Panc1 (cell line): ENCODE measurements at regions not wholly inside any gene's neighbourhood (a gene's known extent, or its start where the extent isn't known, plus 50 kb on each side); places are given as distances from the start of the nearest gene placed in this dataset.

Source experiments
- POLR2AphosphoS5 ChIP-seq: IDR thresholded peaks from 2 replicates; pipeline ENCODE4 v1.6.1; 2012; ENCODE audit warnings: mild to moderate bottlenecking, low read depth, low read length, moderate library complexity
- SIN3A ChIP-seq: IDR thresholded peaks from 2 replicates; pipeline ENCODE4 v1.6.1; 2012; ENCODE audit warnings: low read depth, mild to moderate bottlenecking, low read length, moderate library complexity, borderline replicate concordance; ENCODE audit not compliant: insufficient read depth
- TF ChIP-seq, protein P1 (sequence below): fragments of 450-650 bp; IDR thresholded peaks from 2 replicates; pipeline ENCODE4 v1.5.1; 2017; ENCODE audit warnings: mild to moderate bottlenecking

DNA sequence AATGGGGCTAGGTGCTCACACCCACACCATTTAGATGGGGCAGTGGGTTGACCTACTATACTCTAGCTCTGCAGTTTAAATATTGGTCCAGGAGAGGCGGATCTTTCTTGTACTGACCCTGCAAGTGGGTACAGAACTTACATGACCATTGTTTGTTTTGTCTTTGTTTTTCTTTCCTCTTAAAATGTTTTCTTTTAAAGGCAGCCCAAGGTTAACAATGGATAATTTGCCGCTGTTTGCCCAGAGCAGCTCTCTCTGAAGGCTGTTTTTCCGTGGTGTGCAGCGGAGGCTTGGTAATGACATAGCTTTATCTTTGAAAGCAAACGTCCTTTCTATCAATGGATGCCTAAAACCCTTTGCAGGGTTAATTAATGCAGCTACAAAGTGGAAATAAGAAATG lies 133.3 kb upstream of the MEX3C start:
- TF ChIP-seq, protein P1, sequence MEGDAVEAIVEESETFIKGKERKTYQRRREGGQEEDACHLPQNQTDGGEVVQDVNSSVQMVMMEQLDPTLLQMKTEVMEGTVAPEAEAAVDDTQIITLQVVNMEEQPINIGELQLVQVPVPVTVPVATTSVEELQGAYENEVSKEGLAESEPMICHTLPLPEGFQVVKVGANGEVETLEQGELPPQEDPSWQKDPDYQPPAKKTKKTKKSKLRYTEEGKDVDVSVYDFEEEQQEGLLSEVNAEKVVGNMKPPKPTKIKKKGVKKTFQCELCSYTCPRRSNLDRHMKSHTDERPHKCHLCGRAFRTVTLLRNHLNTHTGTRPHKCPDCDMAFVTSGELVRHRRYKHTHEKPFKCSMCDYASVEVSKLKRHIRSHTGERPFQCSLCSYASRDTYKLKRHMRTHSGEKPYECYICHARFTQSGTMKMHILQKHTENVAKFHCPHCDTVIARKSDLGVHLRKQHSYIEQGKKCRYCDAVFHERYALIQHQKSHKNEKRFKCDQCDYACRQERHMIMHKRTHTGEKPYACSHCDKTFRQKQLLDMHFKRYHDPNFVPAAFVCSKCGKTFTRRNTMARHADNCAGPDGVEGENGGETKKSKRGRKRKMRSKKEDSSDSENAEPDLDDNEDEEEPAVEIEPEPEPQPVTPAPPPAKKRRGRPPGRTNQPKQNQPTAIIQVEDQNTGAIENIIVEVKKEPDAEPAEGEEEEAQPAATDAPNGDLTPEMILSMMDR = no peak
- TF ChIP-seq POLR2AphosphoS5 (no peak), SIN3A (no peak)
